IMR-90 (cell line): ENCODE measurements at regions not wholly inside any gene's neighbourhood (a gene's known extent, or its start where the extent isn't known, plus 50 kb on each side); places are given as distances from the start of the nearest gene placed in this dataset.

ENCODE experiments used
- ATAC-seq: fragments of 200-7000 bp; cut with Tn5 transposase; 2 replicates; pipeline ENCODE4 v1.9.1; 2020; ENCODE audit warnings: low read depth, mild to moderate bottlenecking, moderate library complexity
- BruUV-seq: library from RNA; stranded (reverse); fragments of 400-500 nt; replicated peaks from 2 replicates; lab custom pipeline; 2021; lab: Mats Ljungman, UMichigan
- CTCF ChIA-PET: fragments of 300-600 bp; formaldehyde crosslinking; extraction: SDS; loops from one replicate; lab custom pipeline; 2021; ENCODE audit warnings: antibody characterized with exemption; lab: Yijun Ruan, JAX
- POLR2A ChIA-PET: fragments of 300-600 bp; sonication (Branson Sonifier 250); formaldehyde crosslinking; loops from one replicate; lab custom pipeline; 2022; ENCODE audit warnings: antibody characterized with exemption; ENCODE audit not compliant: unreplicated experiment; lab: Charles Lee
- DNase-seq: peaks from one replicate; pipeline ENCODE4 v3.0.0; 2013
- H2AFZ ChIP-seq: replicated peaks from 2 replicates; pipeline ENCODE3; 2013; ENCODE audit warnings: low read length, mild to moderate bottlenecking; ENCODE audit not compliant: poor library complexity
- H2AK5ac ChIP-seq: 2 replicates; pipeline ENCODE4 v1.6.1; 2013; ENCODE audit warnings: low read depth, low read length, inconsistent platforms
- H2AK9ac ChIP-seq: replicated peaks from 2 replicates; pipeline ENCODE3; 2013; ENCODE audit warnings: mild to moderate bottlenecking, low read depth, low read length, moderate library complexity; ENCODE audit not compliant: poor library complexity
- H2BK120ac ChIP-seq: 2 replicates; pipeline ENCODE4 v1.6.1; 2013; ENCODE audit warnings: low read depth, low read length, inconsistent platforms
- H2BK15ac ChIP-seq: 3 replicates; pipeline ENCODE4 v1.6.1; 2013; ENCODE audit warnings: low read depth, low read length, inconsistent platforms
- H2BK20ac ChIP-seq: 2 replicates; pipeline ENCODE4 v1.6.1; 2013; ENCODE audit warnings: low read depth, mild to moderate bottlenecking, inconsistent platforms, low read length, moderate library complexity
- H2BK5ac ChIP-seq: 2 replicates; pipeline ENCODE4 v1.6.1; 2013; ENCODE audit warnings: mild to moderate bottlenecking, low read depth, low read length, inconsistent platforms; ENCODE audit not compliant: poor library complexity, severe bottlenecking
- H3K14ac ChIP-seq: replicated peaks from 2 replicates; pipeline ENCODE4 v1.6.1; 2013; ENCODE audit warnings: low read depth, low read length, inconsistent platforms
- H3K18ac ChIP-seq: 2 replicates; pipeline ENCODE4 v1.6.1; 2013; ENCODE audit warnings: low read depth, low read length, control low read depth
- H3K23ac ChIP-seq: 2 replicates; pipeline ENCODE4 v1.6.1; 2013; ENCODE audit warnings: low read depth, low read length, inconsistent platforms
- H3K27ac ChIP-seq: 2 replicates; pipeline ENCODE4 v1.5.1; 2013; ENCODE audit warnings: mild to moderate bottlenecking, control low read depth, low read length; ENCODE audit not compliant: insufficient read depth
- H3K27me3 ChIP-seq: 2 replicates; pipeline ENCODE4 v1.6.1; 2013; ENCODE audit warnings: low read length; ENCODE audit not compliant: control insufficient read depth, insufficient read depth
- H3K36me3 ChIP-seq: 2 replicates; pipeline ENCODE4 v1.6.1; 2013; ENCODE audit warnings: low read length, mixed read lengths; ENCODE audit not compliant: control insufficient read depth, insufficient read depth
- H3K4ac ChIP-seq: 2 replicates; pipeline ENCODE4 v1.6.1; 2013; ENCODE audit warnings: low read depth, low read length, inconsistent platforms
- H3K4me1 ChIP-seq: 2 replicates; pipeline ENCODE4 v1.6.1; 2013; ENCODE audit warnings: low read length, mixed read lengths; ENCODE audit not compliant: control insufficient read depth, insufficient read depth
- H3K4me2 ChIP-seq: 2 replicates; pipeline ENCODE4 v1.6.1; 2013; ENCODE audit warnings: low read depth, mild to moderate bottlenecking, control low read depth, low read length, moderate library complexity
- H3K4me3 ChIP-seq: 2 replicates; pipeline ENCODE4 v1.5.1; 2013; ENCODE audit warnings: low read depth, mild to moderate bottlenecking, control low read depth, low read length, moderate library complexity; ENCODE audit not compliant: insufficient read depth
- H3K56ac ChIP-seq: 2 replicates; pipeline ENCODE4 v1.6.1; 2013; ENCODE audit warnings: low read length, inconsistent platforms; ENCODE audit not compliant: insufficient read depth; ENCODE audit errors: extremely low read depth
- H3K79me1 ChIP-seq, 2 experiments: 2 replicates each; pipeline ENCODE4 v1.6.1; 2013; ENCODE audit warnings: low read length in 2 of 2, inconsistent platforms in 1 of 2, low read depth in 1 of 2
- H3K9ac ChIP-seq: 2 replicates; pipeline ENCODE4 v1.6.1; 2013; ENCODE audit warnings: low read depth, low read length, control low read depth
- H3K9me1 ChIP-seq: 2 replicates; pipeline ENCODE4 v1.6.1; 2013; ENCODE audit warnings: low read length, inconsistent platforms; ENCODE audit not compliant: insufficient read depth
- H3K9me3 ChIP-seq: 2 replicates; pipeline ENCODE4 v1.6.1; 2013; ENCODE audit warnings: low read length; ENCODE audit not compliant: control insufficient read depth, insufficient read depth
- H4K20me1 ChIP-seq: 2 replicates; pipeline ENCODE4 v1.6.1; 2013; ENCODE audit warnings: low read length, inconsistent platforms; ENCODE audit not compliant: insufficient read depth
- H4K5ac ChIP-seq: 2 replicates; pipeline ENCODE4 v1.6.1; 2013; ENCODE audit warnings: mild to moderate bottlenecking, low read depth, low read length, control low read depth
- H4K8ac ChIP-seq, 2 experiments: 2 replicates each; pipeline ENCODE4 v1.6.1; 2013; ENCODE audit warnings: low read depth in 2 of 2, low read length in 2 of 2, control low read depth in 1 of 2, inconsistent platforms in 1 of 2
- H4K91ac ChIP-seq: 2 replicates; pipeline ENCODE4 v1.6.1; 2013; ENCODE audit warnings: low read depth, low read length, inconsistent platforms; ENCODE audit not compliant: insufficient read depth
- BHLHE40 ChIP-seq: fragments of 150-350 bp; IDR thresholded peaks from 2 replicates; pipeline ENCODE4 v1.6.1; 2016; ENCODE audit warnings: mild to moderate bottlenecking, low read depth, low read length
- CEBPB ChIP-seq: IDR thresholded peaks from 2 replicates; pipeline ENCODE4 v1.6.1; 2012; ENCODE audit warnings: low read depth, low read length, improper control_type of control experiment
- CHD1 ChIP-seq: IDR thresholded peaks from 2 replicates; pipeline ENCODE4 v1.6.1; 2012; ENCODE audit warnings: low read depth, low read length, improper control_type of control experiment
- CTCF ChIP-seq: conservative IDR thresholded peaks from 2 replicates; pipeline ENCODE4 v1.5.1; 2012; ENCODE audit warnings: mild to moderate bottlenecking, low read depth, low read length, improper control_type of control experiment
- ELK1 ChIP-seq: fragments of 150-350 bp; IDR thresholded peaks from 2 replicates; pipeline ENCODE4 v1.6.1; 2016; ENCODE audit warnings: low read depth, mild to moderate bottlenecking, low read length, moderate library complexity, borderline replicate concordance
- FOS ChIP-seq: fragments of 150-350 bp; IDR thresholded peaks from 2 replicates; pipeline ENCODE4 v1.6.1; 2016; ENCODE audit warnings: low read depth, low read length
- MAFK ChIP-seq: IDR thresholded peaks from 2 replicates; pipeline ENCODE4 v1.6.1; 2012; ENCODE audit warnings: low read depth, low read length, improper control_type of control experiment
- MAZ ChIP-seq: IDR thresholded peaks from 2 replicates; pipeline ENCODE4 v1.6.1; 2012; ENCODE audit warnings: low read depth, mild to moderate bottlenecking, low read length, improper control_type of control experiment, moderate library complexity, borderline replicate concordance
- MXI1 ChIP-seq: IDR thresholded peaks from 2 replicates; pipeline ENCODE4 v1.6.1; 2012; ENCODE audit warnings: low read depth, mild to moderate bottlenecking, low read length, moderate library complexity, borderline replicate concordance
- NFE2L2 ChIP-seq: fragments of 150-350 bp; IDR thresholded peaks from 2 replicates; pipeline ENCODE4 v1.6.1; 2016; ENCODE audit warnings: low read depth, mild to moderate bottlenecking, low read length
- POLR2A ChIP-seq: IDR thresholded peaks from 2 replicates; pipeline ENCODE4 v1.6.1; 2012; ENCODE audit warnings: mild to moderate bottlenecking, low read depth, low read length
- RAD21 ChIP-seq: IDR thresholded peaks from 2 replicates; pipeline ENCODE4 v1.6.1; 2012; ENCODE audit warnings: low read length, improper control_type of control experiment
- RCOR1 ChIP-seq: IDR thresholded peaks from 2 replicates; pipeline ENCODE4 v1.6.1; 2012; ENCODE audit warnings: mild to moderate bottlenecking, low read length, improper control_type of control experiment; ENCODE audit not compliant: insufficient replicate concordance
- RFX5 ChIP-seq: IDR thresholded peaks from 2 replicates; pipeline ENCODE4 v1.8.0; 2012; ENCODE audit warnings: low read depth, mild to moderate bottlenecking, low read length, moderate library complexity
- SMC3 ChIP-seq: fragments of 150-350 bp; IDR thresholded peaks from 2 replicates; pipeline ENCODE4 v1.6.1; 2016; ENCODE audit warnings: low read depth, mild to moderate bottlenecking, antibody characterized with exemption, low read length, moderate library complexity
- USF2 ChIP-seq: fragments of 150-350 bp; IDR thresholded peaks from 2 replicates; pipeline ENCODE4 v1.6.1; 2017; ENCODE audit warnings: mild to moderate bottlenecking, antibody characterized with exemption, low read length, low read depth
- WGBS, 2 experiments: methylation state at CpG; one replicate each; pipeline versions ENCODE4 v1.1.5 to v1.1.7; 2013; ENCODE audit warnings: missing lambda C conversion rate in 2 of 2; ENCODE audit not compliant: insufficient read length in 1 of 2; ENCODE audit errors: extremely low coverage in 2 of 2; 5-methylcytosine and 5-hydroxymethylcytosine counted together
- dilution Hi-C: fragments of 300-500 bp; cut with HindIII; formaldehyde crosslinking; loops from one replicate; pipeline ENCODE4 v1.14.3; 2018; ENCODE audit warnings: low sequenced_read_pairs; ENCODE audit not compliant: unreplicated experiment
- in situ Hi-C: fragments of 300-500 bp; cut with MboI; formaldehyde crosslinking; loops from 3 replicates; pipeline ENCODE4 v1.14.3; 2019; ENCODE audit warnings: low sequenced_read_pairs, inconsistent platforms, mixed read lengths
- intact Hi-C: fragments of 100-400 bp; cut with micrococcal nuclease; formaldehyde crosslinking; loops from 2 replicates; pipeline ENCODE4 v1.10.0; 2022

- H3K9me1 ChIP-seq: peaks cover 5% of the 10 kb centered on the region; the same call in 1 of the 2 replicates
- H3K4ac ChIP-seq: no peak overlapping the region
- H3K9me3 ChIP-seq: no peaks in the 10 kb centered on the region
- H2AK9ac ChIP-seq: no peak overlapping the region
- H3K79me1 ChIP-seq: no peaks in the 10 kb centered on the region
- H4K91ac ChIP-seq: no peak overlapping the region
- no peaks in the 10 kb centered on the region for H3K4me1 ChIP-seq
- H2BK15ac ChIP-seq: no peak overlapping the region
- H3K56ac ChIP-seq: no peak overlapping the region
- H3K18ac ChIP-seq: peak overlapping the region; percentile 76; the same call in 1 of the 2 replicates
- ChIA-PET CTCF (no interaction called here), POLR2A (no interaction called here)
- DNase-seq (no peak), ATAC-seq (no peak)
- H2BK5ac ChIP-seq: no peak overlapping the region
- no TSS peak for BruUV-seq
- no CpG with 5 or more reads among the region's 2 CpGs for WGBS, 2 experiments
- no peak overlapping the region for H2AK5ac ChIP-seq
- H4K8ac ChIP-seq: no peak overlapping the region
- H3K27ac ChIP-seq: no peak overlapping the region
- no peak overlapping the region for H4K5ac ChIP-seq
- H4K20me1 ChIP-seq: no peaks in the 10 kb centered on the region
- intact Hi-C loops (no loop called here), in situ Hi-C loops (no loop called here), dilution Hi-C loops (no loop called here)
- no peak overlapping the region for H3K9ac ChIP-seq
- no peak overlapping the region for H2BK120ac ChIP-seq
- H3K4me2 ChIP-seq: no peak overlapping the region; the same call in 1 of the 2 replicates
- no peak overlapping the region for H2AFZ ChIP-seq
- H3K36me3 ChIP-seq: no peaks in the 10 kb centered on the region
- H3K14ac ChIP-seq: no peak overlapping the region
- no peak overlapping the region for H3K4me3 ChIP-seq
- no peak overlapping the region for H3K23ac ChIP-seq
- H3K27me3 ChIP-seq: no peaks in the 10 kb centered on the region
- no peak for TF ChIP-seq RAD21
- no peak for TF ChIP-seq RFX5
- no peak for TF ChIP-seq CTCF
- no peak for TF ChIP-seq FOS
- no peak for TF ChIP-seq ELK1
- TF ChIP-seq CEBPB: no peak
- TF ChIP-seq MAFK: no peak
- no peak for TF ChIP-seq USF2
- no peak for TF ChIP-seq MXI1
- TF ChIP-seq RCOR1: no peak
- TF ChIP-seq SMC3: no peak
- TF ChIP-seq NFE2L2: no peak
- TF ChIP-seq MAZ: no peak
- no peak for TF ChIP-seq CHD1
- no peak for TF ChIP-seq POLR2A
- TF ChIP-seq BHLHE40: no peak
- H2BK20ac ChIP-seq: no peak overlapping the region
These were observed 570.0 kb downstream of the SLC16A7 start for GRCh38 chr12:60165781-60166180.
